ENCODE measurements at regions not wholly inside any gene's neighbourhood (a gene's known extent, or its start where the extent isn't known, plus 50 kb on each side); places are given as distances from the start of the nearest gene placed in this dataset.

DNA sequence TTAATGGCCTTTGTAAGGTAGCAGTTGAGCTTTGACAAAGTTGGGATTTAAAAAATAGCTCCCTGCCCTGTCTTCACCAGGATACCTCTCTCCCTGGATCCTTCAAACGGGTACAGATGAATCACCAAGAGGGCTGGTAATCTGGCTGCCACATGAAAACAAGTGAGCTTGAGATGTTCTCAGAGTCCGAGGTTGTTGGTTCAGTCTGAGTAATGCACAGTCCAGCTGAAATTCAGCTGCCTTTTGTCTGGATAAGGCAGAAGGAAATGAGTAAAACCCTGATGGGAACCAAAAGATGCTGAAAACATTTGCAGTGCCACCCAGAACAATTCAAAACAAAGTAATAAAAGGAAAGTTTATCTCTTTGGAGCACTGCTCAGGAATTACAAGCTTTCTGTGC lies 86.8 kb downstream of the GJA1 start:
- TF ChIP-seq, protein P1, sequence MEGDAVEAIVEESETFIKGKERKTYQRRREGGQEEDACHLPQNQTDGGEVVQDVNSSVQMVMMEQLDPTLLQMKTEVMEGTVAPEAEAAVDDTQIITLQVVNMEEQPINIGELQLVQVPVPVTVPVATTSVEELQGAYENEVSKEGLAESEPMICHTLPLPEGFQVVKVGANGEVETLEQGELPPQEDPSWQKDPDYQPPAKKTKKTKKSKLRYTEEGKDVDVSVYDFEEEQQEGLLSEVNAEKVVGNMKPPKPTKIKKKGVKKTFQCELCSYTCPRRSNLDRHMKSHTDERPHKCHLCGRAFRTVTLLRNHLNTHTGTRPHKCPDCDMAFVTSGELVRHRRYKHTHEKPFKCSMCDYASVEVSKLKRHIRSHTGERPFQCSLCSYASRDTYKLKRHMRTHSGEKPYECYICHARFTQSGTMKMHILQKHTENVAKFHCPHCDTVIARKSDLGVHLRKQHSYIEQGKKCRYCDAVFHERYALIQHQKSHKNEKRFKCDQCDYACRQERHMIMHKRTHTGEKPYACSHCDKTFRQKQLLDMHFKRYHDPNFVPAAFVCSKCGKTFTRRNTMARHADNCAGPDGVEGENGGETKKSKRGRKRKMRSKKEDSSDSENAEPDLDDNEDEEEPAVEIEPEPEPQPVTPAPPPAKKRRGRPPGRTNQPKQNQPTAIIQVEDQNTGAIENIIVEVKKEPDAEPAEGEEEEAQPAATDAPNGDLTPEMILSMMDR (IDR thresholded peaks at IDR 0.05): no peak
- H3K36me3 Mint-ChIP-seq (ENCODE audit: low read depth): no peaks in the 10 kb centered on the region
- H3K27me3 Mint-ChIP-seq: no peaks in the 10 kb centered on the region
- H3K27ac Mint-ChIP-seq: no peak overlapping the region
- ATAC-seq (ENCODE audit: low read depth) (no peak), DNase-seq (no peak)
- intact Hi-C loops (cut with micrococcal nuclease): no loop called here
- H3K9me3 Mint-ChIP-seq: no peaks in the 10 kb centered on the region
- ChIA-PET CTCF (no interaction called here), POLR2A (no interaction called here)
- H3K4me3 Mint-ChIP-seq: no peak overlapping the region
- H3K4me1 Mint-ChIP-seq: no peaks in the 10 kb centered on the region

DNA sequence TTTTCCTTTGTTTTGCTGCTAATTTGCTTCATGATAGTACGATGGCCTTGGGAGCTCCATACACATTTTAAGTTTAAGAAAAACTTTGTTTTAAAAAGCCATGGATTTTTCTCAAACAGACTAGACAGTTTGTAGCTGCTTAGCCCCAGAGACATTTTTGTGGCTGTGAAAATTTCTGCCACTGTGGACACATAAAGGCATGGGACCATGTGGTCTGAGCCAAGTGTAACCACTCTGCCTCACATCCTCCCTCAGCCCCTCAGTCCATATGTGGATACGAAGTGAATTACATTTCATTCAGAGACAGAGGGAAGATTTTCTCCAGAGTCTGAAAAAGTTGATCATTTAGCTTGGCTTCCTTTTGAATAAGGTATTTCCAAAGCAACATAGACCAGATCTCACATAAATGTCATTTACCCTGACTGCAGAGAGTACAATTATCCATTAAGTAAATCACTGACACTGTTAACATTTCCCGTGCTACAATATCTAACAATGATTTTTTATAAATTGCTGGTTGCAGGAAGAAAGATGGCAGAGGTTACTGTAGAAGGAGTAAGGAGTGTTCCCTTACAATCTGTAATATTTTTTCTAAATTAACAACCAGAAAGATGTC lies 87.4 kb downstream of the GJA1 start:
- CTCF ChIA-PET: no interaction called here
- POLR2A ChIA-PET: no interaction called here
- H3K4me1 Mint-ChIP-seq: no peaks in the 10 kb centered on the region
- no peaks in the 10 kb centered on the region for H3K27me3 Mint-ChIP-seq
- H3K9me3 Mint-ChIP-seq: no peaks in the 10 kb centered on the region
- no peak for ATAC-seq (ENCODE audit: low read depth)
- no peaks in the 10 kb centered on the region for H3K36me3 Mint-ChIP-seq (ENCODE audit: low read depth)
- intact Hi-C loops (cut with micrococcal nuclease): no loop called here
- DNase-seq: no peak
- TF ChIP-seq, protein P1 (IDR thresholded peaks at IDR 0.05): no peak
- no peak overlapping the region for H3K27ac Mint-ChIP-seq
- H3K4me3 Mint-ChIP-seq: no peak overlapping the region

DNA sequence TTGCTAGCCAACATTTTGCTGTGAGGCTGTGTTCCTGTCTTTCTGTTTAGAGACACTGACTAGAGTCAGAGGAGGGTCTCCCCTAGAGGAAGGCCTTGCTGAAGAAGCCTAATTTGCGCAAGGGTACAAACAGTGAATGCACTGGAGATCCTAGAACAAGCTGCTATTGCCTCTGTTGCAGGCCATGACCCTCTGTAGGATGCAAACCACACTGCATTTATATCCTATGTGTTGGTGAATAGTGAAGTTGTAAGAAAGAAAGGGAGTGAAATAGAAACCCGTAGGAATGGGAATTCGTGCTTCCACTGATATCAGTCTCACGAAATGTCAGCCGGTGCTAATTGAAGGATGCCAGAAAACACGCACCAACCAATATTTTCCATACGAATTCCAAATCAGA lies 88.2 kb downstream of the GJA1 start:
- POLR2A ChIA-PET: no interaction called here
- Mint-ChIP-seq H3K27me3 (no peaks in the 10 kb centered on the region), H3K27ac (no peak overlapping the region), H3K36me3 (ENCODE audit: low read depth) (no peaks in the 10 kb centered on the region), H3K9me3 (no peaks in the 10 kb centered on the region), H3K4me1 (no peaks in the 10 kb centered on the region), H3K4me3 (no peak overlapping the region)
- no peak for DNase-seq
- TF ChIP-seq, protein P1 (IDR thresholded peaks at IDR 0.05): no peak
- no peak for ATAC-seq (ENCODE audit: low read depth)
- intact Hi-C loops (cut with micrococcal nuclease): no loop called here
- CTCF ChIA-PET: no interaction called here

DNA sequence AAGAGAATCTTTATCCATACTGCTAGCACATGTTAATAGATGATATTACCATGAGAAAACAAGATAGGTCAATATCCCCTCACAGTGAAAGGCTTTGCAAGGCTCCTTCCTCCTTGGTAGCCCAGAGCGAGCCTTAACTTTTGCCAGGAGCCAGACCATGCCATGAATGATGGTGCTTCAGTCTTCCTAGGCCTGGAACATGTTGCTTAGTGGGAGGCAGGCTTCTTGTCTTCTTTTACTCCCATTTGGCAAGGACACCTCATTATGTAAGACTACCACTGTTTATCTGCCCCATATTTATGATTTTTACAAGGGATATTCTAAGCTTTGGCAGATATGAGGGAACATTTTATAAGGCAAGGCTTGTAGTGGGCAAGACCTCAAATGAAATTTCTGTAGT lies 90.8 kb downstream of the GJA1 start:
- Mint-ChIP-seq H3K36me3 (ENCODE audit: low read depth) (no peaks in the 10 kb centered on the region), H3K9me3 (no peaks in the 10 kb centered on the region), H3K4me1 (no peaks in the 10 kb centered on the region), H3K4me3 (no peak overlapping the region), H3K27ac (no peak overlapping the region), H3K27me3 (no peaks in the 10 kb centered on the region)
- TF ChIP-seq, protein P1 (IDR thresholded peaks at IDR 0.05): no peak
- intact Hi-C loops (cut with micrococcal nuclease): no loop called here
- CTCF ChIA-PET: no interaction called here
- DNase-seq (no peak), ATAC-seq (ENCODE audit: low read depth) (no peak)
- POLR2A ChIA-PET: no interaction called here

DNA sequence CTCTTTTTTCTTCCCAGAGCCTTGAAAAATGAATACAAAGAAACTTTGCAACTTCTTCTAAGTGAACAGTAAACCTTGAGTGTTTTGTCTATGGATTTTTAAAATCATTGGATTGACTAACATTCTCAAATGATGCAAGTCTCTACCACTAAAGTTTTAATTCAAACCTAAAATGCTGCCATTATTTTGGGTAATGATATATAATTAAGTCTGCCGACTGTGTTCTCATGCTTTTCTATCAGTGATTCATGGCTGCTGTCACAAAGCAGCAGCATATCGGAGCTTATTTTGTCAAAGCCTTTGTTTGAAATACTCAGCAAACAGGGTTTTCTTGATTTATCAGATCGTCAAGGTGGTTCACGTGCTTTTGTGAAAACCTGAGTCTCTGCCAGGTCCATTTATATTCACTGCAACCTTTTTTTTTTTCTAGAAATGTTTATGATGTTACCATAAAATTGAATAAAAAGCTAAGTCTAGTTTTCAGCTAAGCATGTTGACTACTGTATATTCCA lies 96.3 kb downstream of the GJA1 start:
- no peaks in the 10 kb centered on the region for H3K36me3 Mint-ChIP-seq (ENCODE audit: low read depth)
- H3K27ac Mint-ChIP-seq: no peak overlapping the region
- ChIA-PET CTCF (interaction anchor here (0.6 kb wide), 1 partner anchor 329 kb away, joined by 4 read pairs; no protein-coding TSS in a partner anchor), POLR2A (no interaction called here)
- no peak for DNase-seq
- H3K27me3 Mint-ChIP-seq: no peaks in the 10 kb centered on the region
- no peak overlapping the region for H3K4me3 Mint-ChIP-seq
- intact Hi-C loops (cut with micrococcal nuclease): no loop called here
- H3K4me1 Mint-ChIP-seq: no peaks in the 10 kb centered on the region
- no peak for ATAC-seq (ENCODE audit: low read depth)
- TF ChIP-seq, protein P1 (IDR thresholded peaks at IDR 0.05): no peak
- H3K9me3 Mint-ChIP-seq: no peaks in the 10 kb centered on the region

Data from activated B cell treated with CpG ODN at 0.5 μM for 24 hours (primary cell).